ENCODE measurements at regions not wholly inside any gene's neighbourhood (a gene's known extent, or its start where the extent isn't known, plus 50 kb on each side); places are given as distances from the start of the nearest gene placed in this dataset.

DNA sequence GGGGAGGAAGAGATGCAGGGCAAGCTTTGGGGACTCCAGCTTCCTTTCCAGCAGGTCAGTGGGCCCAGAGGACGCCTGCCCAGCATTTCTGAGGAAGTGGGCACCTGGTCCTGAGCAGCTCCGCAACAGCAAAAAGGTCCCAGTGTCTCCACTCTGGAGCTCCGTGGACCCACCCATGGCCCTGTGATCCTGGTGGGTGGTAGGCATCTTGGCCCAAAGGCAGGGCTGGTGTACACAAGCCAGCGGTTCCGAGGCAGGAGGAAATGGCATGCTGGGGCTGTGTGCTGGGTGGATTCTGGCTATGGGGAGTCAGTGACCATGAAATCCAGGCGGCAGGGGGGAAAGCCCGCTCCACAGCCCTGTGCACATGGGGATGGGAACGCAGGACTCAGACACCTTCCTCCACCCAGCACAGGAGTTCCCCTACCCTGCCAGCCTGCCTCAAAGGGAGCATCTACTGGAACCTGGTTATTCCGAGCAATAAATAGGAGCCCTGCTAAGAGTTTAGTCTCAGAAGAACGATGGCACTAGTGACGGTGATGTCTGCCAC is 206.0 kb downstream of the GLI2 start:
- DNase-seq, result no peak
- H3K27ac Mint-ChIP-seq, result peak overlapping the region; percentile 45
- H3K36me3 Mint-ChIP-seq (ENCODE audit: low read depth), result peaks cover 17% of the 10 kb centered on the region
- peaks cover 3% of the 10 kb centered on the region for H3K9me3 Mint-ChIP-seq
- no peak overlapping the region for H3K4me3 Mint-ChIP-seq
- TF ChIP-seq, protein P1, sequence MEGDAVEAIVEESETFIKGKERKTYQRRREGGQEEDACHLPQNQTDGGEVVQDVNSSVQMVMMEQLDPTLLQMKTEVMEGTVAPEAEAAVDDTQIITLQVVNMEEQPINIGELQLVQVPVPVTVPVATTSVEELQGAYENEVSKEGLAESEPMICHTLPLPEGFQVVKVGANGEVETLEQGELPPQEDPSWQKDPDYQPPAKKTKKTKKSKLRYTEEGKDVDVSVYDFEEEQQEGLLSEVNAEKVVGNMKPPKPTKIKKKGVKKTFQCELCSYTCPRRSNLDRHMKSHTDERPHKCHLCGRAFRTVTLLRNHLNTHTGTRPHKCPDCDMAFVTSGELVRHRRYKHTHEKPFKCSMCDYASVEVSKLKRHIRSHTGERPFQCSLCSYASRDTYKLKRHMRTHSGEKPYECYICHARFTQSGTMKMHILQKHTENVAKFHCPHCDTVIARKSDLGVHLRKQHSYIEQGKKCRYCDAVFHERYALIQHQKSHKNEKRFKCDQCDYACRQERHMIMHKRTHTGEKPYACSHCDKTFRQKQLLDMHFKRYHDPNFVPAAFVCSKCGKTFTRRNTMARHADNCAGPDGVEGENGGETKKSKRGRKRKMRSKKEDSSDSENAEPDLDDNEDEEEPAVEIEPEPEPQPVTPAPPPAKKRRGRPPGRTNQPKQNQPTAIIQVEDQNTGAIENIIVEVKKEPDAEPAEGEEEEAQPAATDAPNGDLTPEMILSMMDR (IDR thresholded peaks at IDR 0.05), result no peak
- H3K27me3 Mint-ChIP-seq (ENCODE audit: low read depth, poor library complexity), result peaks cover 19% of the 10 kb centered on the region
- H3K4me1 Mint-ChIP-seq, result peaks cover 77% of the 10 kb centered on the region

DNA sequence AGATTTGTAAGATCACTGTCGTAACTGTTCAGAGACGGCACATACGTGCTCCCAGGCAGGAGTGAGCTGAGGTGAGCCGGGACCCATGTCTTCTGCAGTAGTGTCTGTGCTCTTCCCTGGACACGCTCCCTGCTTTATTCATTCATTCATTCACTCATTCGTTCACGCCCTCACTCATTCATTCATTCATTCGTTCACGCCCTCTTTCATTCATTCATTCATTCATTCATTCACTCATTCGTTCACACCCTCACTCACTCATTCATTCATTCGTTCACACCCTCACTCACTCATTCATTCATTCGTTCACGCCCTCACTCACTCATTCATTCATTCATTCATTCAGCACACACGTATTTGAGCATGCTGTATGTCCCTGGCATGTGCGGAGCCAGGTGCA is 207.0 kb downstream of the GLI2 start:
- TF ChIP-seq, protein P1 (IDR thresholded peaks at IDR 0.05), result no peak
- no peak for DNase-seq
- peaks cover 3% of the 10 kb centered on the region for H3K9me3 Mint-ChIP-seq
- H3K36me3 Mint-ChIP-seq (ENCODE audit: low read depth), result peaks cover 17% of the 10 kb centered on the region
- H3K4me1 Mint-ChIP-seq, result peaks cover 69% of the 10 kb centered on the region
- H3K27me3 Mint-ChIP-seq (ENCODE audit: low read depth, poor library complexity), result peaks cover 19% of the 10 kb centered on the region
- H3K4me3 Mint-ChIP-seq, result no peak overlapping the region
- peak overlapping the region; percentile 46 for H3K27ac Mint-ChIP-seq

DNA sequence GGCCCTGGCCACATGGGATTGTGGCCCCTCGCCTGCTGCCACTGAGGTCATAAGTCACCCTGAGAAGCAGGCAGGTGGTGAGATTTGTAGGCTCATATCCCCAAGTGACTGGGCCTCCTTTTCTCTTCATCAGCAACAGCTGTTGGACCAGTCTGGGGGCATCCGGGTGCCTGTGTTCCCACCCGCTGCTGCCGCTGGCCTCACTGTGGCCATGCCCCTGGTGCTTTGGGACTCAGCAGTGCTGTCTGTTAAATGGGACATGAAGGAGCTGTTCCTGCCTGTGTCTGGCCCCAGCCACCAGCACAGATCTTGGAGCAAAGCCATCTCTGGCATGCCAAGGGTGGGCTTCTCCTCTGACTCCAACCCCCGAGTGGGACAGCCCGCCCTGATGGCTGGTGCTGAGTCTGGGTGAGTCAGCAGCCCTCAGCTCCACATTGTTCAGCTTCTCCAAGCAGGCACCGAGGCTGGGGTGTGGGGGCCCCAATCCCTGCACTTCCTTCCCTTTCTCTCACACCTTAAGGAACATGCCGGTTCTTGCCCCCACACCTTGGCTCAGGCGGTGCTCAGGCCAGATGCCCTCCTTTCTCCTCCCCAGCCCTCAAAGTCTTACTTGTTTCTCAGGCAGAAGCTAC is 207.9 kb downstream of the GLI2 start:
- Mint-ChIP-seq H3K4me1 (peaks cover 61% of the 10 kb centered on the region), H3K9me3 (peaks cover 3% of the 10 kb centered on the region), H3K27ac (no peak overlapping the region), H3K4me3 (no peak overlapping the region), H3K27me3 (ENCODE audit: low read depth, poor library complexity) (peaks cover 16% of the 10 kb centered on the region), H3K36me3 (ENCODE audit: low read depth) (peaks cover 17% of the 10 kb centered on the region)
- TF ChIP-seq, protein P1 (IDR thresholded peaks at IDR 0.05), result no peak
- no peak for DNase-seq

DNA sequence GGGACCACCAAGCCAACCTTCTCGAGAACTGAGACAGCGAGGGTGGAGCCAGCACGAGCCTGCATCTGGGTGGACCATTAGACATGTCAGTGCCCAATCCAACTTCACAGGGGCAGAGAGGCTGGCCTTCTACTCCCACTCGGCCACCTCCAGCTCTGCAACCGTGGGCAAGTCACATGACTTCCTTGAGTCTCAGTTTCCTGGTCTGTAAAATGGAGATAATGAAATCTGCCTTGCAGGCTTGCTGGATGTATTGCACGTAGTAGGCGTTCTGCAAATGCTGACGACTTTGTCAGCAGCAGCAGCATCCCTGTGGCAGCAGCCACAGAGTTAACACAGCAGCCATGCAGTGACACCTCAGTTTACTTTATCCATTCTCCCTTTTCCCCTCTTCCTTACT is 208.9 kb downstream of the GLI2 start:
- H3K27me3 Mint-ChIP-seq (ENCODE audit: low read depth, poor library complexity), result peaks cover 12% of the 10 kb centered on the region
- no peak overlapping the region for H3K27ac Mint-ChIP-seq
- peaks cover 17% of the 10 kb centered on the region for H3K36me3 Mint-ChIP-seq (ENCODE audit: low read depth)
- TF ChIP-seq, protein P1 (IDR thresholded peaks at IDR 0.05), result no peak
- peaks cover 3% of the 10 kb centered on the region for H3K9me3 Mint-ChIP-seq
- H3K4me3 Mint-ChIP-seq, result no peak overlapping the region
- no peak for DNase-seq
- peaks cover 54% of the 10 kb centered on the region for H3K4me1 Mint-ChIP-seq

DNA sequence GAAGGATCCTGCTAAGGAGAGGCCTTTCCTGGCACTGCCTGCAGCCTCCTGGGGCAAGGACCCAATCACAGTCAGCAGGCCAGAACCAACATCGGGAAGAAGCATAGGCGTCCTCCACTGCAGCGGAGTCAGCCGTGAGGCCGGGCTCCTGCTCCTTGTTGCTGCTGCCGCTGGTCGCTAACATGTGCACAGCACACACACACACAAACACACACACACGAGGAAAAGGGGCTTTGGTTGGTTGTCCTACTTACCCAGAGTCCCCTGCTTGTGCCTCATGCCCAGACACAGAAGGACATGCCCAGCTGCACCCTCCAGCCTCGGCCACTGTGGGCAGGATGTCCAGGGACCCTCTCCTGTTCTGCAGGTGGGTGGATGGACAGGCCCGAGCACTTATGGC is 209.4 kb downstream of the GLI2 start:
- no peak for DNase-seq
- H3K9me3 Mint-ChIP-seq, result peaks cover 3% of the 10 kb centered on the region
- peaks cover 17% of the 10 kb centered on the region for H3K36me3 Mint-ChIP-seq (ENCODE audit: low read depth)
- TF ChIP-seq, protein P1 (IDR thresholded peaks at IDR 0.05), result no peak
- H3K4me3 Mint-ChIP-seq, result no peak overlapping the region
- peaks cover 16% of the 10 kb centered on the region for H3K27me3 Mint-ChIP-seq (ENCODE audit: low read depth, poor library complexity)
- H3K27ac Mint-ChIP-seq, result no peak overlapping the region
- H3K4me1 Mint-ChIP-seq, result peaks cover 49% of the 10 kb centered on the region
